Stomach (tissue), 4 donors: ENCODE measurements at regions not wholly inside any gene's neighbourhood (a gene's known extent, or its start where the extent isn't known, plus 50 kb on each side); places are given as distances from the start of the nearest gene placed in this dataset.

Experiments used
- CTCF ChIP-seq, 7 experiments: fragments of 450-650 bp in 4 of 7; fragments of 200-600 bp in 3 of 7; sonication (generic) in 3 of 7; IDR thresholded peaks; one replicate each; pipeline ENCODE4 v1.5.1; 2016 to 2019; ENCODE audit warnings: antibody characterized with exemption in 7 of 7, control low read depth in 2 of 7, mild to moderate bottlenecking in 1 of 7
- POLR2A ChIP-seq, 4 donors: fragments of 450-650 bp; IDR thresholded peaks; one replicate each; pipeline ENCODE4 v1.6.1; 2016; ENCODE audit warnings: antibody characterized with exemption in 4 of 4, control low read depth in 2 of 4, mild to moderate bottlenecking in 1 of 4, moderate library complexity in 1 of 4

DNA sequence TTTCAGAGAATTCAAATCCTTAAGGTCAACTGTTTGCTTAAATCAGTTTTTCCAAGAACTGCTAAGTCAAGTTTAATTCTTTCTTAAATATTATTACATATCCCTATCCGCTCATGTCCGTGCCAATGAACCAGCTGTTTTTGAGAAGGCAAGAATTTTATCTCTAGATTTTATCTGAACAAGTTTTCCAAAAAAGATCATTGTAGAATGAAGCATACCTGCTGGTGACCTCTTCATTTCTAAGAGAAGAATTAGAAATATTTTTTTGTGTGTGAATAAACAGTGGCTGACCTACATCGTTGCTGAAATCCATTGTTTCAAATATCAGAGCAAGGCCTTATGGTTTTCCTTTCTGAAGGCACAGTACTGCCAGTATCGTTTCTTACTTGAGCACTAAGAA lies 58.4 kb upstream of the RND3 start:
- TF ChIP-seq POLR2A (IDR thresholded peaks at IDR 0.05) (no peak), CTCF (IDR thresholded peaks at IDR 0.05) (no peak)
